HG03575 (cell line): ENCODE measurements at regions not wholly inside any gene's neighbourhood (a gene's known extent, or its start where the extent isn't known, plus 50 kb on each side); places are given as distances from the start of the nearest gene placed in this dataset.
"Not testable (repeated sequence)": the region's sequence is repeated elsewhere in the genome, so short reads cannot be mapped to it uniquely, and the experiment has no call there.

ENCODE experiments used
- ATAC-seq: cut with Tn5 transposase; IDR thresholded peaks from one replicate; pipeline ENCODE4 v1.9.1; 2021; ENCODE audit not compliant: unreplicated experiment, insufficient number of reproducible peaks, low FRiP score; ENCODE audit errors: extremely low read depth

GRCh38 chr7:81457852-81458522 is 311.9 kb downstream of the HGF start:
- no peak for ATAC-seq

DNA sequence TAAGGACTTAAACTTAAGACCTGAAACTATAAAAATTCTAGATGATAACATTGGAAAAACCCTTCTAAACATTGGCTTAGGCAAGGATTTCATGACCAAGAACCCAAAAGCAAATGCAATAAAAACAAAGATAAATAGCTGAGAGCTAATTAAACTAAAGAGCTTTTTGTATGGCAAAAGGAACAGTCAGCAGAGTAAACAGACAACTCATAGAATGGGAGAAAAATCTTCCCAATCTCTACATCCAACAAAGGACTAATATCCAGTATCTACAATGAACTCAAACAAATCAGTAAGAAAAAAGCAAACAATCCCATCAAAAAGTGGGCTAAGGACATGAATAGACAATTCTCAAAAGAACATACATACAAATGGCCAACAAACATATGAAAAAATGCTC is 316.1 kb downstream of the HGF start:
- not testable (repeated sequence) for ATAC-seq

DNA sequence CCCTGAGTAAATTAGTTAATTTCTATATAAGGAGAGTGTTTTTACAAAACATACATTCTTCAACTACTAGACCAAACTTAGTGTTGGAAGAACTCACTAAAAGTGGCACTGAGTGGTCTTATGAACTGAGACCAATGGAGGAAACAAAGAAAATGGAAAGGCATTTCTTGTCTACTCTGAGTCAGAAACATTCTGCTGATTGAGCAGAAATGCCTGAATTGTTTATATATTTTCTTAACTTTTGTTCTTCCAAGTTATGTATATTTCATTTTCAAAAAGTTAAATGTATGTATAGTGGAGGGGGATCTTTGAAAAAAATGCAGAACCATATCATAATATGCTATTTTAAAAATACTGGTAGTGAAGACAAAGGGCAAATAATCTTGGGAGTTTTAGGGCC is 320.7 kb downstream of the HGF start:
- no peak for ATAC-seq

DNA sequence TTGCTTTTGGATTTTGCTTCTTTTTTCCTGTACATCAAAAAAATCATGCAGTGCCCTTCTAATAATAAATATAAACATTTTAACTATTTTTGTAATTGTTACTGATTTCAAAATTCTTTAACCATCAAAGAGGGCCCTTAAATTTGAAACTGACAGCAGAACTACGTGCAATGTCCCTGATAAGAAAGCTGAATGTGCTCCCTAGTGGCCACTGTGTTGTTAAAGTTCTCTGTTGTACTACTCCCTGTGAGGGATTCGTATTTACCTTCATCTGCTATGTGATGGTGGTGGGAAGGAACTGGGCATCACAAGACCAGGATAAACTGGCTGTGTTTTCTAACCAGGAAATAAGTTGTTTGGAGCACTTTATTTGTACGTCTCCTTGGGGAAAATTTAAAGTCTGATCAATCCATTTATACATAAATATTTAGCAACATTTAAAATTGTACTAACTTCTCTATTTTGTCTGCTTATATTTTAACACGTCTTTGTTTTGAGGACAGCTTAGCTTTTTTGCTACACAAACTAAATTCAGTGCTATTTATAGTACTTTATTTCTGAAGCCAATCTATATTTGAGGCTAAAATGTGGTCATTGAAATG is 322.4 kb downstream of the HGF start:
- no peak for ATAC-seq

DNA sequence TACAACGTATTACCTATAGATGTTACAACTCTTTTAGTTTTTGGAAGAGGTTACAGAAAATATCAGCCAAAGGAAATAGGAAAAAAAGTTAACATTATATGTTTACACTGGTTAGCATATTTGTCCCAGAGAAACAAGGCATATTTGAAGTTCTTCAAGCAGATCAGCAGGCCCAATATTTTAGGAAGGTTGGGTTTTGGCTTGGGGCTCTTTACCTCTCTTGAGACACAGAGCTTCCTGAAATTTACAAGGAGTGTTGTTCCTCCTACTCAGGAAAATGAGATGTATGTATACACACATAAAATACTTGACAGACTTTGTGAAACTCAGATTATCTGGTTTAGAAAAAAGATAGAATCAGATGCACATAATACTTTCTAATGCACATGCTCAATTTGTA is 323.6 kb downstream of the HGF start:
- ATAC-seq = no peak

DNA sequence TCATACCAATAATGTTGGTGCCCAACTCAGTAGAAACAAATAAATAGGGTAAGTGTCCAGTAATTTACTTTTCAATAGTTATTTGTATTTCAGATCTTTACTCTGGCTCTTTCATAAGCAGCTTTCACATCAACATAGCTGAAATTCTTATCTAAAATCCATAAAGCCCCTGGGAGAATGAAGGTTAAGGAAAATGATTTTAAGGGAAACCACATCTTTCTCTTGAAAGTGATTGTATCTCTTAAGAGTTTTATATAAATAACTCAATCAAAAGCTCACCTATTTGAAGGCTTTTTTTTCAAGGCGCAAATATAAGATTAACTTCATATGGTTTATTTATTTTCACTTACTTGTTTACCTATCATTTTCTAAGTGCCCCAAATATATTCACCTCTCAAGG is 324.4 kb downstream of the HGF start:
- no peak for ATAC-seq

DNA sequence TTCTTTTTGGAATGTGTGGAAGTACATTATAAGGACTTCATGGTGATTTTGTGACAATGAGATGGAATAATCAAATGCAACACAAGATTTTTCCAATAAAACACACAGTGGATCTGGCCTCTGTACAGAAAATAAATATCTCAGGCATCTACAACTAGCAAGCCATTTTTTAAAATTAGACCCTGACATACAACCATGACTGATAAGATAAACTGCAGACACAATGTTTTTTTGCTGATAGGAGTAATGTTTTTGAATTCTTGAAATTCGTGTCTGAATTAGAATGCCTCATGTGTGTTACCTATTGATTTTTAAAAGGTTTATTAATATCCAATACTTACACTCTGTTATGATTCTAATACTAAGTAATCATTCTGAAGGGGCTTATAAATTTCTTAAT is 328.1 kb downstream of the HGF start:
- no peak for ATAC-seq

DNA sequence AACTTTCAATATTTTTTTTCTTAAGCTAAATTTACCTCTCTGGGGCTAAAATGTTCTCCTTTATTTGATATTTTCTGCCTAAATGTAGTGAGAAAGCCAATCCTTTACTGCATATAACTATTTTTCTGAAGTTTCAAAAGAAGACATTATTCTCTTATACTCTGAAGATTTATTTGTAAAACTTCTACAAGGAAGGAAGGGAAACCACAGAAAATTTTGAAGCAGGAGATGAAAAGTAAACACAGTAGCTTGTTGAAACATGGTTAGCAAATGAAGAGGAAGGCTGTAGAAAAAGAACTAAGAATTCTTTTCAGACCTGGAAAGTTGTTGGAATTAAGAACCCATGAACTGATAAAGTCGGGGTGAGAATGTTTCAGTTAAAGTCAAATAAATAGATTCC is 330.3 kb downstream of the HGF start:
- ATAC-seq = no peak

DNA sequence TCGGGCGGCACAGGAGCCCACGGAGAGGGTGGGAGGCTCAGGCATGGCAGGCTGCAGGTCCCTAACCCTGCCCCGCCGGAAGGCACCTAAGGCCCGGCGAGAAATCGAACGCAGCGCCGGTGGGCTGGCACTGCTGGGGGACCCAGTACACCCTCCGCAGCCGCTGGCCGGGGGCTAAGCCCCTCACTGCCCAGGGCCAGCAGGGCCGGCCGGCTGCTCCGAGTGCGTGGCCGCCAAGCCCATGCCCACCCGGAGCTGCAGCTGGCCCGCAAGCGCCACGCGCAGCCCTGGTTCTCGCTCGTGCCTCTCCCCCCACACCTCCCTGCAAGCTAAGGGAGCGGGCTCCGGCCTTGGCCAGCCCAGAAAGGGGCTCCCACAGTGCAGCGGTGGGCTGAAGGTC is 332.7 kb downstream of the HGF start:
- ATAC-seq = not testable (repeated sequence)

DNA sequence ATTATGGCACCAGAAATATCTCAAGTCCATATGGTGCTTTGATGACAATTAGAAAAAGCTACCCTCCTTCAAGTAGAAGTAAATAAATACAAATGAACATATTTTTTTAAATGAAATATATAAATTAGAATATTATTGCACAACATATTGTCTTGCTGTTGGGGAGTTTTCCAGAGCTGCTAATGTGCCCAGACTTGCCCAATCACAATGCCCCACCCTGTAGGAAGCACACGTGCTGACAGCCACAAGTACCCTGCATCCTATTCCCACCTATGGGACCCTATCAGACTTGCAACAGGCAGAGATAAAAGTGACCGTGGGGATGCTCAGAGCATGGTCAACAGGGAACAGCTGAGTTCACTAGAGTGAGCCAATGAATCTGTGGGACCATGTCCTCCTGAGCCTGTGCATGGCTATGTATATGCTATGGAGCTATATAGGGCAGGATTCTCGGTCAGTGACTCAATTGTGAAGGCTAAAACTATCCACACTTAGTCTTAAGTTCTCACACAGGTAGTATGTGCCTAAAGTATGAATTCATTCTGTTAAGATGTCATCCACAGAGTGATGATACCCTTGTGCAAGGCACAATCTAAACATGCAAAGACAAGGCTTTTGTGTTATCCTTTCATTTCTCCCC is 336.0 kb downstream of the HGF start:
- no peak for ATAC-seq

DNA sequence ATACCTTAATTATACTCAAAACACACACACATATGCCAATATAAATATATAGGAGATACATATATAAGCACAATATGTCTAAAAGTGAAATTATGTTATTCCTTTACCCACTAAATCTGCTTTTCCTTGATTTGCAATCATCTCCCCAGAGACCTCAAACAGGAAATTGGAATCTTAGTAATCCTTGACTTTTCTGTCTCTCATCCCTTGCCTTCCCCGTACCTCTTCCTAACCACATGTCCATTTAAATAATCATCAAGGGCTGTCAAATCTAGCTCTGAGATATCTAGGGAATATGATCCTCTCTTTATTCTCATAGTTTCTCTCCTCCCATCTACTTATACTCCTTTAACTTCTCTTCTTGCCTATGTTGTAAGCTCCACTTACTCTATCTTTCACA is 336.6 kb downstream of the HGF start:
- ATAC-seq = no peak

DNA sequence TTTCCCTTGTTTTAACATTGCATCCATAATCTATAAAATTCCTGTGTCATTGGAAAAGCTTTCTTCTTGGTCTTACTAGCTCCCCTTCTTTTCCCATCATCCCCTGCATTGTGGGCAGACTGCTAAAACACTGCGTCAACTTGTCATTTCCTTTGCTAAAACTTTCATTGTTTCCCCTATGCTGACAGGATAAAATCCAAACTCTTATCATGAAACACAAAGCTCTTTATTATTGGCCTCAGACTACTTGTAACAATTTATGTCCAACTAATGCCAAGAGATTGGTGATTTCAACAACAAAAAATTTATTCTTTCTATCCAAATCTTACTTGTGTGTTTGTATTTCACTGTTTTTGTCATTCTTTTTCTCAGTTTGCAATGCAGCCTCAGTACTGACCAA is 339.1 kb downstream of the HGF start:
- ATAC-seq = no peak

- ATAC-seq = no peak
Observed at GRCh38 chr7:81430150-81430549, 339.7 kb downstream of the HGF start.

GRCh38 chr7:81427461-81427860 is 342.4 kb downstream of the HGF start:
- no peak for ATAC-seq

GRCh38 chr7:81420526-81421226 is 349.2 kb downstream of the HGF start:
- ATAC-seq = no peak

DNA sequence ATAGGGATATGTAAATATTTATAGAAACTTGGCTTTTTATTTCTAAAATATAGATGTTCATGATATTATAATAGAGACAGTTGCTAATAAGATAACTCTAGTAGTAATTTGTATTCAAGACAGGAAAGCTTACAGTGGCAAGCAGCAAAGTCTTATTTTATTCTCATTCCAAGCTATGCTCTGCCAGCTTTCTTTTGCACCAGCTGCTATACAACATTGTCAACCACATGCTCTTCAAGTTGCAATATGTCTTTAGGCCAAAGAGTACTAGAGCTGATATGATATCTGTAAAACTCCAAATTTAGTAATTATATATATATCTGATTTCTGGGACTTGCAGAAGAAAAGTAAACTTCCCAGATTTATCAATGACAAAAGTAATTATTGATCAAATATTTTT is 350.1 kb downstream of the HGF start:
- no peak for ATAC-seq

- no peak for ATAC-seq
Observed at GRCh38 chr7:81416659-81417058, 353.2 kb downstream of the HGF start.

GRCh38 chr7:81415181-81415580 is 354.7 kb downstream of the HGF start:
- no peak for ATAC-seq

DNA sequence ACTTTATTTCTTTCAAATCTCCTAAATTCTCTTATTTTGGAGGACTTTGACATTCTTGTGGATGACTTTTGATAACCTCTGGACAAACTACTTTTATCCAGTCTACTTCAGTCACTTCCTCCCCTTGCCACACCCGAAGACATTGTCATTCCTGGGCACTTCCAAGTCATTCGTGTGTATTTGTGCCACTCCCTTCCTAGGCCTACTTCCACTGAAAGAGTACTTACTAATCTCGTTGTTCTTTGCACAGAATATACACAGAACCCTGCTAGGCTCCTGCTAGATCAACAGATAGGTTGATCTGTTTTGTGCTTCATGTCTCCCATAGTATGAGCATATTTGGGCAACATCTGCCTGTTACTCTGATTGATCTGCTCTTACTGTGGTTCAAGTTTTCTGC is 355.4 kb downstream of the HGF start:
- no peak for ATAC-seq

GRCh38 chr7:81410471-81411117 is 359.3 kb downstream of the HGF start:
- ATAC-seq = no peak
